ENCODE measurements at regions not wholly inside any gene's neighbourhood (a gene's known extent, or its start where the extent isn't known, plus 50 kb on each side); places are given as distances from the start of the nearest gene placed in this dataset.

- Histone ChIP-seq H3K36me3 (ENCODE audit: control insufficient read depth, insufficient read depth, low read length) (no peaks in the 10 kb centered on the region), H3K4me3 (ENCODE audit: low read length) (no peak overlapping the region), H3K27ac (ENCODE audit: low read depth, low read length) (no peak overlapping the region), H3K9ac (ENCODE audit: extremely low read depth, low read length, poor library complexity, severe bottlenecking) (no peak overlapping the region), H3K27me3 (ENCODE audit: control insufficient read depth, insufficient read depth, low read length, poor library complexity, severe bottlenecking) (no peaks in the 10 kb centered on the region), H3K4me1 (ENCODE audit: control insufficient read depth, insufficient read depth, low read length) (peaks cover 3% of the 10 kb centered on the region), H3K9me3 (ENCODE audit: control insufficient read depth, low read length) (peaks cover 6% of the 10 kb centered on the region)
- H3K27me3 Mint-ChIP-seq (ENCODE audit: insufficient read depth) = no peaks in the 10 kb centered on the region
- H3K27ac Mint-ChIP-seq = no peak overlapping the region
- H3K9me3 Mint-ChIP-seq = no peaks in the 10 kb centered on the region
- no peaks in the 10 kb centered on the region for H3K36me3 Mint-ChIP-seq (ENCODE audit: low read depth)
- 89 to 100% methylated on average over 1 to 2 of the region's 2 CpGs for WGBS, 2 experiments (ENCODE audit: insufficient coverage in 1 of 2, insufficient read length in 1 of 2)
- no peaks in the 10 kb centered on the region for H3K4me1 Mint-ChIP-seq
- DNase-seq = no peak
- no peak for TF ChIP-seq CTCF (conservative IDR thresholded peaks at IDR 0.05)
- H3K4me3 Mint-ChIP-seq = no peak overlapping the region
These were observed 94.9 kb upstream of the PIK3CG start for GRCh38 chr7:106770191-106770590.

- TF ChIP-seq CTCF (conservative IDR thresholded peaks at IDR 0.05) = no peak
- H3K4me1 ChIP-seq (ENCODE audit: control insufficient read depth, insufficient read depth, low read length) = peaks cover 10% of the 10 kb centered on the region
- H3K9me3 ChIP-seq (ENCODE audit: control insufficient read depth, low read length) = peaks cover 6% of the 10 kb centered on the region
- no peak overlapping the region for H3K4me3 ChIP-seq (ENCODE audit: low read length)
- WGBS, 2 experiments (ENCODE audit: insufficient coverage in 1 of 2, insufficient read length in 1 of 2) = 90 to 96% methylated on average over 2 to 3 of the region's 3 CpGs
- H3K27ac ChIP-seq (ENCODE audit: low read depth, low read length) = no peak overlapping the region
- Mint-ChIP-seq H3K27ac (no peak overlapping the region), H3K4me3 (no peak overlapping the region), H3K9me3 (no peaks in the 10 kb centered on the region), H3K36me3 (ENCODE audit: low read depth) (no peaks in the 10 kb centered on the region), H3K27me3 (ENCODE audit: insufficient read depth) (peaks cover 3% of the 10 kb centered on the region), H3K4me1 (peaks cover 4% of the 10 kb centered on the region)
- no peaks in the 10 kb centered on the region for H3K27me3 ChIP-seq (ENCODE audit: control insufficient read depth, insufficient read depth, low read length, poor library complexity, severe bottlenecking)
- no peak for DNase-seq
- no peak overlapping the region for H3K9ac ChIP-seq (ENCODE audit: extremely low read depth, low read length, poor library complexity, severe bottlenecking)
- H3K36me3 ChIP-seq (ENCODE audit: control insufficient read depth, insufficient read depth, low read length) = no peaks in the 10 kb centered on the region
These were observed 92.4 kb upstream of the PIK3CG start for GRCh38 chr7:106772655-106773108.

- Mint-ChIP-seq H3K27ac (no peak overlapping the region), H3K9me3 (no peaks in the 10 kb centered on the region), H3K27me3 (ENCODE audit: insufficient read depth) (peaks cover 3% of the 10 kb centered on the region), H3K4me3 (no peak overlapping the region), H3K4me1 (peaks cover 4% of the 10 kb centered on the region), H3K36me3 (ENCODE audit: low read depth) (no peaks in the 10 kb centered on the region)
- 100% methylated on average over 1 of the region's 1 CpG; no CpG with 5 or more reads in 1 of the 2 experiments for WGBS, 2 experiments (ENCODE audit: insufficient coverage in 1 of 2, insufficient read length in 1 of 2)
- Histone ChIP-seq H3K4me1 (ENCODE audit: control insufficient read depth, insufficient read depth, low read length) (peaks cover 10% of the 10 kb centered on the region), H3K27me3 (ENCODE audit: control insufficient read depth, insufficient read depth, low read length, poor library complexity, severe bottlenecking) (no peaks in the 10 kb centered on the region), H3K9me3 (ENCODE audit: control insufficient read depth, low read length) (peaks cover 6% of the 10 kb centered on the region), H3K36me3 (ENCODE audit: control insufficient read depth, insufficient read depth, low read length) (no peaks in the 10 kb centered on the region), H3K9ac (ENCODE audit: extremely low read depth, low read length, poor library complexity, severe bottlenecking) (no peak overlapping the region), H3K4me3 (ENCODE audit: low read length) (no peak overlapping the region), H3K27ac (ENCODE audit: low read depth, low read length) (no peak overlapping the region)
- no peak for TF ChIP-seq CTCF (conservative IDR thresholded peaks at IDR 0.05)
- DNase-seq = no peak
These were observed 91.9 kb upstream of the PIK3CG start for GRCh38 chr7:106773228-106773627.
